ENCODE measurements at regions not wholly inside any gene's neighbourhood (a gene's known extent, or its start where the extent isn't known, plus 50 kb on each side); places are given as distances from the start of the nearest gene placed in this dataset.

- Mint-ChIP-seq H3K9me3 (peaks cover 7 to 8% of the 10 kb centered on the region in 2 donors), H3K27me3 (ENCODE audit: low read depth) (no peaks in the 10 kb centered on the region), H3K4me1 (ENCODE audit: low read depth) (peaks cover 11% of the 10 kb centered on the region), H3K27ac (no peak overlapping the region), H3K36me3 (ENCODE audit: insufficient read depth in 2 of 2) (peaks cover 4 to 6% of the 10 kb centered on the region in 2 donors), H3K4me3 (no peak overlapping the region)
- DNase-seq (no peak), ATAC-seq (replicated peaks in 1 of 2) (no peak)
Measured at GRCh38 chr13:33526718-33527117, 241.2 kb upstream of the STARD13 start.

- ATAC-seq (replicated peaks in 1 of 2) (no peak), DNase-seq (no peak)
- H3K27ac Mint-ChIP-seq = no peak overlapping the region
- H3K9me3 Mint-ChIP-seq = peaks cover 7 to 9% of the 10 kb centered on the region in 2 donors
- peaks cover 18% of the 10 kb centered on the region for H3K4me1 Mint-ChIP-seq (ENCODE audit: low read depth)
- H3K36me3 Mint-ChIP-seq (ENCODE audit: insufficient read depth in 2 of 2) = peaks cover 4 to 6% of the 10 kb centered on the region in 2 donors
- H3K27me3 Mint-ChIP-seq (ENCODE audit: low read depth) = no peaks in the 10 kb centered on the region
- H3K4me3 Mint-ChIP-seq = no peak overlapping the region
Measured at GRCh38 chr13:33528896-33529295, 243.3 kb upstream of the STARD13 start.

GRCh38 chr13:33531484-33531883 lies 245.9 kb upstream of the STARD13 start:
- Mint-ChIP-seq H3K9me3 (peaks cover 7 to 9% of the 10 kb centered on the region in 2 donors), H3K4me1 (ENCODE audit: low read depth) (peaks cover 24% of the 10 kb centered on the region), H3K4me3 (no peak overlapping the region), H3K27ac (no peak overlapping the region), H3K36me3 (ENCODE audit: insufficient read depth in 2 of 2) (peaks cover 4 to 6% of the 10 kb centered on the region in 2 donors), H3K27me3 (ENCODE audit: low read depth) (no peaks in the 10 kb centered on the region)
- DNase-seq (no peak), ATAC-seq (replicated peaks in 1 of 2) (peak in 1 of 2 donors; percentile 52)

- ATAC-seq (replicated peaks in 1 of 2) = no peak
- Mint-ChIP-seq H3K9me3 (peaks cover 4 to 9% of the 10 kb centered on the region in 2 donors), H3K36me3 (ENCODE audit: insufficient read depth in 2 of 2) (peaks cover 4 to 6% of the 10 kb centered on the region in 2 donors), H3K27me3 (ENCODE audit: low read depth) (no peaks in the 10 kb centered on the region), H3K4me1 (ENCODE audit: low read depth) (peaks cover 31% of the 10 kb centered on the region), H3K4me3 (peak overlapping the region; percentile 36 to 49), H3K27ac (peak overlapping the region; percentile 12)
- DNase-seq = no peak
Measured at GRCh38 chr13:33535061-33535460, 249.5 kb upstream of the STARD13 start.

GRCh38 chr13:33536601-33537000 lies 251.0 kb upstream of the STARD13 start:
- Mint-ChIP-seq H3K36me3 (ENCODE audit: insufficient read depth in 2 of 2) (no peaks in the 10 kb centered on the region), H3K9me3 (peaks cover 1 to 3% of the 10 kb centered on the region in 2 donors), H3K27ac (no peak overlapping the region), H3K4me3 (peak overlapping the region in 1 of 2 donors; percentile 36), H3K27me3 (ENCODE audit: low read depth) (no peaks in the 10 kb centered on the region), H3K4me1 (ENCODE audit: low read depth) (peaks cover 39% of the 10 kb centered on the region)
- DNase-seq (no peak), ATAC-seq (replicated peaks in 1 of 2) (no peak)

- Mint-ChIP-seq H3K4me1 (ENCODE audit: low read depth) (peaks cover 41% of the 10 kb centered on the region), H3K27ac (peak overlapping the region; percentile 31), H3K36me3 (ENCODE audit: insufficient read depth in 2 of 2) (no peaks in the 10 kb centered on the region), H3K27me3 (ENCODE audit: low read depth) (no peaks in the 10 kb centered on the region), H3K9me3 (peaks cover 0 to 3% of the 10 kb centered on the region in 2 donors), H3K4me3 (no peak overlapping the region)
- DNase-seq (no peak), ATAC-seq (replicated peaks in 1 of 2) (peak in 1 of 2 donors; percentile 25)
Measured at GRCh38 chr13:33537026-33537425, 251.5 kb upstream of the STARD13 start.

- Mint-ChIP-seq H3K27ac (peak overlapping the region; percentile 68), H3K9me3 (peaks cover 0 to 3% of the 10 kb centered on the region in 2 donors), H3K4me1 (ENCODE audit: low read depth) (peaks cover 41% of the 10 kb centered on the region), H3K27me3 (ENCODE audit: low read depth) (no peaks in the 10 kb centered on the region), H3K4me3 (peak overlapping the region in 1 of 2 donors; percentile 33), H3K36me3 (ENCODE audit: insufficient read depth in 2 of 2) (no peaks in the 10 kb centered on the region)
- DNase-seq (no peak), ATAC-seq (replicated peaks in 1 of 2) (no peak)
Measured at GRCh38 chr13:33537676-33538075, 252.1 kb upstream of the STARD13 start.

- Mint-ChIP-seq H3K9me3 (peaks cover 2 to 3% of the 10 kb centered on the region in 2 donors), H3K27me3 (ENCODE audit: low read depth) (no peaks in the 10 kb centered on the region), H3K27ac (peak overlapping the region; percentile 97), H3K4me3 (peak overlapping the region; percentile 83 to 95), H3K4me1 (ENCODE audit: low read depth) (peaks cover 51% of the 10 kb centered on the region), H3K36me3 (ENCODE audit: insufficient read depth in 2 of 2) (no peaks in the 10 kb centered on the region)
- no peak for DNase-seq
- ATAC-seq (replicated peaks in 1 of 2) = no peak
Measured at GRCh38 chr13:33541456-33541855, 255.9 kb upstream of the STARD13 start.

GRCh38 chr13:33541962-33542308 lies 256.4 kb upstream of the STARD13 start:
- DNase-seq (no peak), ATAC-seq (replicated peaks in 1 of 2) (no peak)
- peak overlapping the region; percentile 83 to 95 for H3K4me3 Mint-ChIP-seq
- peaks cover 2 to 3% of the 10 kb centered on the region in 2 donors for H3K9me3 Mint-ChIP-seq
- peak overlapping the region; percentile 97 for H3K27ac Mint-ChIP-seq
- H3K4me1 Mint-ChIP-seq (ENCODE audit: low read depth) = peaks cover 49% of the 10 kb centered on the region
- no peaks in the 10 kb centered on the region for H3K36me3 Mint-ChIP-seq (ENCODE audit: insufficient read depth in 2 of 2)
- H3K27me3 Mint-ChIP-seq (ENCODE audit: low read depth) = no peaks in the 10 kb centered on the region

GRCh38 chr13:33542309-33543088 lies 256.9 kb upstream of the STARD13 start:
- DNase-seq (peak; percentile 98 to 99), ATAC-seq (replicated peaks in 1 of 2) (peak; percentile 87 to 90)
- no peaks in the 10 kb centered on the region for H3K27me3 Mint-ChIP-seq (ENCODE audit: low read depth)
- peaks cover 51% of the 10 kb centered on the region for H3K4me1 Mint-ChIP-seq (ENCODE audit: low read depth)
- peak overlapping the region; percentile 100 for H3K27ac Mint-ChIP-seq
- no peaks in the 10 kb centered on the region for H3K36me3 Mint-ChIP-seq (ENCODE audit: insufficient read depth in 2 of 2)
- peak overlapping the region; percentile 91 to 95 for H3K4me3 Mint-ChIP-seq
- H3K9me3 Mint-ChIP-seq = peaks cover 2 to 3% of the 10 kb centered on the region in 2 donors

GRCh38 chr13:33543089-33543459 lies 257.5 kb upstream of the STARD13 start:
- Mint-ChIP-seq H3K9me3 (peaks cover 2 to 3% of the 10 kb centered on the region in 2 donors), H3K27ac (peak overlapping the region; percentile 100)

GRCh38 chr13:33543631-33544265 lies 258.2 kb upstream of the STARD13 start:
- ATAC-seq (replicated peaks in 1 of 2) (no peak), DNase-seq (peak in 1 of 2 donors; percentile 21)
- peaks cover 2 to 3% of the 10 kb centered on the region in 2 donors for H3K9me3 Mint-ChIP-seq
- H3K27me3 Mint-ChIP-seq (ENCODE audit: low read depth) = no peaks in the 10 kb centered on the region
- H3K27ac Mint-ChIP-seq = peak overlapping the region; percentile 100
- H3K4me3 Mint-ChIP-seq = peak overlapping the region; percentile 91 to 95
- peaks cover 46% of the 10 kb centered on the region for H3K4me1 Mint-ChIP-seq (ENCODE audit: low read depth)
- H3K36me3 Mint-ChIP-seq (ENCODE audit: insufficient read depth in 2 of 2) = no peaks in the 10 kb centered on the region

More at GRCh38 chr13:33543089-33543459, 257.5 kb upstream of the STARD13 start:
- DNase-seq = no peak
- no peaks in the 10 kb centered on the region for H3K27me3 Mint-ChIP-seq (ENCODE audit: low read depth)
- peak overlapping the region; percentile 91 to 95 for H3K4me3 Mint-ChIP-seq
- no peak for ATAC-seq (replicated peaks in 1 of 2)
- no peaks in the 10 kb centered on the region for H3K36me3 Mint-ChIP-seq (ENCODE audit: insufficient read depth in 2 of 2)
- peaks cover 46% of the 10 kb centered on the region for H3K4me1 Mint-ChIP-seq (ENCODE audit: low read depth)

- Mint-ChIP-seq H3K9me3 (peaks cover 2 to 3% of the 10 kb centered on the region in 2 donors), H3K27me3 (ENCODE audit: low read depth) (no peaks in the 10 kb centered on the region), H3K4me1 (ENCODE audit: low read depth) (peaks cover 46% of the 10 kb centered on the region), H3K36me3 (ENCODE audit: insufficient read depth in 2 of 2) (no peaks in the 10 kb centered on the region), H3K27ac (peak overlapping the region; percentile 100), H3K4me3 (peak overlapping the region; percentile 91 to 95)
- no peak for DNase-seq
- no peak for ATAC-seq (replicated peaks in 1 of 2)
Measured at GRCh38 chr13:33544308-33544707, 258.8 kb upstream of the STARD13 start.
